Lung (tissue), 11 donors: ENCODE measurements at regions not wholly inside any gene's neighbourhood (a gene's known extent, or its start where the extent isn't known, plus 50 kb on each side); places are given as distances from the start of the nearest gene placed in this dataset.

Experiments used
- ATAC-seq: fragments of 200-7000 bp; cut with Tn5 transposase; one replicate; pipeline ENCODE4 v1.9.1; 2020; ENCODE audit warnings: moderate number of reproducible peaks; ENCODE audit not compliant: insufficient read depth, low FRiP score
- DNase-seq, 3 donors: peaks; one replicate each; pipeline ENCODE4 v3.0.0-alpha.2; 2013 to 2017
- H3K27ac ChIP-seq, 2 donors: one replicate each; pipeline ENCODE4 v1.5.1; 2013; ENCODE audit warnings: mild to moderate bottlenecking in 2 of 2, moderate library complexity in 2 of 2, control low read depth in 1 of 2, inconsistent platforms in 1 of 2, low read depth in 1 of 2, low read length in 1 of 2
- H3K27me3 ChIP-seq, 3 donors: one replicate each; pipeline ENCODE4 v1.5.1; 2013; ENCODE audit warnings: low read length in 2 of 3; ENCODE audit not compliant: control insufficient read depth in 3 of 3, insufficient read depth in 3 of 3
- H3K36me3 ChIP-seq, 4 donors: one replicate each; pipeline ENCODE4 v1.5.1; 2013; ENCODE audit warnings: low read length in 4 of 4, mild to moderate bottlenecking in 1 of 4, moderate library complexity in 1 of 4; ENCODE audit not compliant: control insufficient read depth in 4 of 4, insufficient read depth in 4 of 4
- H3K4me1 ChIP-seq, 5 donors: one replicate each; pipeline ENCODE4 v1.5.1; 2013; ENCODE audit warnings: low read length in 5 of 5, mild to moderate bottlenecking in 2 of 5, moderate library complexity in 1 of 5; ENCODE audit not compliant: control insufficient read depth in 5 of 5, insufficient read depth in 5 of 5
- H3K4me3 ChIP-seq: one replicate; pipeline ENCODE4 v1.5.1; 2013; ENCODE audit warnings: mild to moderate bottlenecking, control low read depth, moderate library complexity
- H3K9ac ChIP-seq, 2 donors: one replicate each; pipeline ENCODE4 v1.5.1; 2013; ENCODE audit warnings: low read length in 2 of 2, control low read depth in 1 of 2; ENCODE audit not compliant: insufficient read depth in 1 of 2
- H3K9me3 ChIP-seq, 4 donors: one replicate each; pipeline ENCODE4 v1.5.1; 2013; ENCODE audit warnings: low read length in 3 of 4, mild to moderate bottlenecking in 1 of 4, moderate library complexity in 1 of 4; ENCODE audit not compliant: control insufficient read depth in 4 of 4, insufficient read depth in 3 of 4
- WGBS, 2 donors: extraction: QIAGEN DNeasy Blood & Tissue Kit; methylation state at CpG; one replicate each; pipeline ENCODE4 v1.1.7; 2013; 5-methylcytosine and 5-hydroxymethylcytosine counted together
- TF ChIP-seq, protein P1 (sequence below): IDR thresholded peaks from 2 replicates; pipeline ENCODE4 v1.5.1; 2012; ENCODE audit warnings: mild to moderate bottlenecking; ENCODE audit errors: control extremely low read depth, extremely low read depth
- donor health status: control.
- donor health status: control.
- donor health status: Bipolar disorder and iron deficiency.
- donor health status: healthy.
- donor health status: DM: yes; HTN: yes; CAD: no.

DNA sequence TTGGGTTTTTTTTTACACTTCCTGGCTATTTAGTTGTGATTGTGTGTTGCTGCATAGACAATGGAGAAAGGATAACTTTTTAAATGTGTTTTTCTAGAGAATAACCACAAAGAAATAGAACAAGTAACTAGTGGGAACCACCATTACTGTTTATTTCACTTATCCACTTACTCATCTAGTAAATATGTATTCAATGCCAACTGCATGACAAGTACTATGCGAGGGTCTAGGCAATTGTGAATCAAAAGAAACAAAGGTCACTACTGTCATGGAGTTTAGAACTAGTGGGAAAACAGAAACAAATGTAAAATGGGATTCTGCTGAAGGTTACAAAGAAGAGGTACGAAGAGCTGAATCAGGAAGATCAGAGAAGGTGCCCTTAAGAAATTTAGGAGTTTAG is 600.9 kb upstream of the ROBO2 start:
- Histone ChIP-seq H3K4me1 (no peaks in the 10 kb centered on the region), H3K36me3 (no peaks in the 10 kb centered on the region), H3K4me3 (no peak overlapping the region), H3K9me3 (peaks cover 0 to 2% (median 0%) of the 10 kb centered on the region in 4 donors), H3K9ac (no peak overlapping the region), H3K27ac (no peak overlapping the region), H3K27me3 (no peaks in the 10 kb centered on the region)
- TF ChIP-seq, protein P1, sequence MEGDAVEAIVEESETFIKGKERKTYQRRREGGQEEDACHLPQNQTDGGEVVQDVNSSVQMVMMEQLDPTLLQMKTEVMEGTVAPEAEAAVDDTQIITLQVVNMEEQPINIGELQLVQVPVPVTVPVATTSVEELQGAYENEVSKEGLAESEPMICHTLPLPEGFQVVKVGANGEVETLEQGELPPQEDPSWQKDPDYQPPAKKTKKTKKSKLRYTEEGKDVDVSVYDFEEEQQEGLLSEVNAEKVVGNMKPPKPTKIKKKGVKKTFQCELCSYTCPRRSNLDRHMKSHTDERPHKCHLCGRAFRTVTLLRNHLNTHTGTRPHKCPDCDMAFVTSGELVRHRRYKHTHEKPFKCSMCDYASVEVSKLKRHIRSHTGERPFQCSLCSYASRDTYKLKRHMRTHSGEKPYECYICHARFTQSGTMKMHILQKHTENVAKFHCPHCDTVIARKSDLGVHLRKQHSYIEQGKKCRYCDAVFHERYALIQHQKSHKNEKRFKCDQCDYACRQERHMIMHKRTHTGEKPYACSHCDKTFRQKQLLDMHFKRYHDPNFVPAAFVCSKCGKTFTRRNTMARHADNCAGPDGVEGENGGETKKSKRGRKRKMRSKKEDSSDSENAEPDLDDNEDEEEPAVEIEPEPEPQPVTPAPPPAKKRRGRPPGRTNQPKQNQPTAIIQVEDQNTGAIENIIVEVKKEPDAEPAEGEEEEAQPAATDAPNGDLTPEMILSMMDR: no peak
- no peak for DNase-seq
- no peak for ATAC-seq
- 59 to 68% methylated on average over 1 to 2 of the region's 2 CpGs for WGBS, 2 donors

DNA sequence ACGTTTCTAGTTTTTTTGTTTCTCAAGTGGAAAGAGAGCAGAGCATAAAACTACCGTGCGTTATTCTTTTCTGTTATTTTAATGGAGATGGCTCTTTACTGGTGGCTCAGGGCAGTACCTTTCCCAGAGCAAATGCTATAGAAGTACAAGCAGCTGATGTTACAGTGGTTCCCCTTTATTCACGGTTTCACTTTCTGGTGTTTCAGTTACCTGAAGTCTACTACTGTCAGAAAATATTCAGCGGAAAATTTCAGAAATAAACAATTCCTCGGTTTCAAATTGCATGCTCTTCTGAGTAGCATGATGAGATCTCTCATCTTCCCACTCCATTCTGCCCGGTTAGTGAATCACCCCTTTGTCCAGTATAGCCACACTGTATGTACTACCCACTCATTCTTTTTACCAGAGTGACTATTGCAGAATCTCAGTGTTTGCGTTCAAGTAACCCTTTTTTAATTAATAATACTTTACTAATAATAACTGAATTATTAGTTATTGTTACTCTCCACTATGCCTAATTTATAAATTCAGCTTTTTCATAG is 597.5 kb upstream of the ROBO2 start:
- Histone ChIP-seq H3K9ac (no peak overlapping the region), H3K9me3 (no peaks in the 10 kb centered on the region), H3K36me3 (no peaks in the 10 kb centered on the region), H3K27me3 (no peaks in the 10 kb centered on the region), H3K4me1 (no peaks in the 10 kb centered on the region), H3K4me3 (no peak overlapping the region), H3K27ac (no peak overlapping the region)
- TF ChIP-seq, protein P1: no peak
- ATAC-seq: no peak
- DNase-seq: no peak
- 88 to 90% methylated on average over 8 of the region's 8 CpGs for WGBS, 2 donors

DNA sequence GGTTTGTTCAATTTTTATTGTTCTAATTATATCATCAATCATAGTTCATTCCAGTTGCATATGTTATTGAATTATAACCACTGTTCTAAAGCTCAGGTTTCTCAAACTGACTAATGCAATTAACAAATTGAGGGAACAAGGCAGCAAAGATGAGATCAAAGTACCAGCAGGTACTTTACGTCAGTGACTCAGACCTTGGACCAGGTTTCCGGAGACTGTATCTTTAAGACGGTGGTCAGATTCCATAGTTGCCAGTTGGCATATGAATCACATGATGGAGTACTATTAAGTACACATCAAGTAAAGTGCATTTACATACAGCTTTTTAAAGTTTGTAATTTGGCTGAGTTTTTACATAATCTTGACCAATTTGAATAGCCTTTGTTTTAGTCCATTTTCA is 583.6 kb upstream of the ROBO2 start:
- H3K4me1 ChIP-seq: no peaks in the 10 kb centered on the region
- no peak for ATAC-seq
- WGBS, 2 donors: 95 to 97% methylated on average over 3 of the region's 3 CpGs

More for the DNA sequence above, 583.6 kb upstream of the ROBO2 start:
- TF ChIP-seq, protein P1: no peak
- Histone ChIP-seq H3K27ac (no peak overlapping the region), H3K9me3 (peaks cover 0 to 3% (median 0%) of the 10 kb centered on the region in 4 donors), H3K27me3 (no peaks in the 10 kb centered on the region), H3K4me3 (no peak overlapping the region), H3K9ac (no peak overlapping the region), H3K36me3 (no peaks in the 10 kb centered on the region)
- DNase-seq: no peak
